Umbilical cord (tissue), 1 donor: ENCODE measurements at regions not wholly inside any gene's neighbourhood (a gene's known extent, or its start where the extent isn't known, plus 50 kb on each side); places are given as distances from the start of the nearest gene placed in this dataset.
"Not testable (repeated sequence)": the region's sequence is repeated elsewhere in the genome, so short reads cannot be mapped to it uniquely, and the experiment has no call there.

ENCODE experiments used
- DNase-seq: peaks from one replicate; pipeline ENCODE4 v3.0.0-alpha.2; 2015; ENCODE audit warnings: low spot score

GRCh38 chr21:5128261-5128660 is 5393.1 kb upstream of the TPTE start:
- DNase-seq, result peak; percentile 91

GRCh38 chr21:5133824-5134223 is 5387.6 kb upstream of the TPTE start:
- DNase-seq, result not testable (repeated sequence)

GRCh38 chr21:5136406-5136805 is 5385.0 kb upstream of the TPTE start:
- not testable (repeated sequence) for DNase-seq

- not testable (repeated sequence) for DNase-seq
Measured at GRCh38 chr21:5137006-5137405, 5384.4 kb upstream of the TPTE start.

GRCh38 chr21:5138687-5139086 is 5382.7 kb upstream of the TPTE start:
- not testable (repeated sequence) for DNase-seq

- DNase-seq, result not testable (repeated sequence)
Measured at GRCh38 chr21:5139528-5139927, 5381.9 kb upstream of the TPTE start.

- DNase-seq, result not testable (repeated sequence)
Measured at GRCh38 chr21:5143011-5143410, 5378.4 kb upstream of the TPTE start.

GRCh38 chr21:5144731-5145130 is 5376.7 kb upstream of the TPTE start:
- not testable (repeated sequence) for DNase-seq

- DNase-seq, result not testable (repeated sequence)
Measured at GRCh38 chr21:5147685-5148084, 5373.7 kb upstream of the TPTE start.

GRCh38 chr21:5149222-5149621 is 5372.2 kb upstream of the TPTE start:
- DNase-seq, result not testable (repeated sequence)

- DNase-seq, result not testable (repeated sequence)
Measured at GRCh38 chr21:5153842-5154640, 5367.3 kb upstream of the TPTE start.

GRCh38 chr21:5154641-5154982 is 5366.8 kb upstream of the TPTE start:
- peak; percentile 83 for DNase-seq

GRCh38 chr21:5162693-5163574 is 5358.4 kb upstream of the TPTE start:
- DNase-seq, result not testable (repeated sequence)

- DNase-seq, result not testable (repeated sequence)
Measured at GRCh38 chr21:5165829-5166228, 5355.6 kb upstream of the TPTE start.
